ENCODE measurements at regions not wholly inside any gene's neighbourhood (a gene's known extent, or its start where the extent isn't known, plus 50 kb on each side); places are given as distances from the start of the nearest gene placed in this dataset.
"Not testable (repeated sequence)": the region's sequence is repeated elsewhere in the genome, so short reads cannot be mapped to it uniquely, and the experiment has no call there.

GRCh38 chr13:85990397-85990796 lies 191.2 kb upstream of the SLITRK6 start:
- intact Hi-C loops (cut with DNase I) = no loop called here
- Histone ChIP-seq H3K9me3 (no peaks in the 10 kb centered on the region), H3K4me3 (no peak overlapping the region), H3K27me3 (no peaks in the 10 kb centered on the region), H3K4me1 (ENCODE audit: insufficient read depth) (no peaks in the 10 kb centered on the region), H3K27ac (no peak overlapping the region), H3K36me3 (no peaks in the 10 kb centered on the region)
- 40 to 87% (median 74%) methylated on average over 2 of the region's 2 CpGs for WGBS, 3 donors
- no peak for DNase-seq
- TF ChIP-seq, protein P1, sequence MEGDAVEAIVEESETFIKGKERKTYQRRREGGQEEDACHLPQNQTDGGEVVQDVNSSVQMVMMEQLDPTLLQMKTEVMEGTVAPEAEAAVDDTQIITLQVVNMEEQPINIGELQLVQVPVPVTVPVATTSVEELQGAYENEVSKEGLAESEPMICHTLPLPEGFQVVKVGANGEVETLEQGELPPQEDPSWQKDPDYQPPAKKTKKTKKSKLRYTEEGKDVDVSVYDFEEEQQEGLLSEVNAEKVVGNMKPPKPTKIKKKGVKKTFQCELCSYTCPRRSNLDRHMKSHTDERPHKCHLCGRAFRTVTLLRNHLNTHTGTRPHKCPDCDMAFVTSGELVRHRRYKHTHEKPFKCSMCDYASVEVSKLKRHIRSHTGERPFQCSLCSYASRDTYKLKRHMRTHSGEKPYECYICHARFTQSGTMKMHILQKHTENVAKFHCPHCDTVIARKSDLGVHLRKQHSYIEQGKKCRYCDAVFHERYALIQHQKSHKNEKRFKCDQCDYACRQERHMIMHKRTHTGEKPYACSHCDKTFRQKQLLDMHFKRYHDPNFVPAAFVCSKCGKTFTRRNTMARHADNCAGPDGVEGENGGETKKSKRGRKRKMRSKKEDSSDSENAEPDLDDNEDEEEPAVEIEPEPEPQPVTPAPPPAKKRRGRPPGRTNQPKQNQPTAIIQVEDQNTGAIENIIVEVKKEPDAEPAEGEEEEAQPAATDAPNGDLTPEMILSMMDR (IDR thresholded peaks at IDR 0.05) = no peak
- TF ChIP-seq POLR2A (IDR thresholded peaks at IDR 0.05) (no peak), EP300 (IDR thresholded peaks at IDR 0.05) (no peak)

DNA sequence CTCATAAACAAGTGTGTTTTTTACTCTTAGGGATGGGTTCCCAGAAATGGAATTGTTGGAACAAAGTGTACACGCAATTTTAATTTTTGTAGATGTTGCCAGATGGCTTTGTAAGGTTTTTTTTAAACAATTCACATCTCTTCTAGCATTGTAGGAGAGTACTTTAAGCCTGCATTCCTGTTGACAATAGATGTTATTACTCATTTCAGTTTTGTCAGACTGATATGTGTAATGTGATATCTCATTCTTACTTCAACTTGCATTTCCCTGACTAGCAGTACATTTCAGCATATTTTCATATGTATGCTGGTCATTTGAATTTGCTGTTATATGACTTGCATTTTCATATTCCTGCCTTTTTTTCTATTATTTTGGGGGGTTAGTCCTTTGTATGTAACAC lies 186.6 kb upstream of the SLITRK6 start:
- 8 to 21% (median 13%) methylated on average over 1 of the region's 1 CpG for WGBS, 3 donors
- intact Hi-C loops (cut with DNase I) = no loop called here
- H3K27me3 ChIP-seq = no peaks in the 10 kb centered on the region
- DNase-seq = no peak
- H3K36me3 ChIP-seq = no peaks in the 10 kb centered on the region
- H3K4me1 ChIP-seq (ENCODE audit: insufficient read depth) = no peaks in the 10 kb centered on the region
- TF ChIP-seq POLR2A (IDR thresholded peaks at IDR 0.05) (no peak), EP300 (IDR thresholded peaks at IDR 0.05) (no peak)
- TF ChIP-seq, protein P1 (IDR thresholded peaks at IDR 0.05) = no peak
- no peak overlapping the region for H3K4me3 ChIP-seq
- H3K27ac ChIP-seq = no peak overlapping the region
- no peaks in the 10 kb centered on the region for H3K9me3 ChIP-seq

DNA sequence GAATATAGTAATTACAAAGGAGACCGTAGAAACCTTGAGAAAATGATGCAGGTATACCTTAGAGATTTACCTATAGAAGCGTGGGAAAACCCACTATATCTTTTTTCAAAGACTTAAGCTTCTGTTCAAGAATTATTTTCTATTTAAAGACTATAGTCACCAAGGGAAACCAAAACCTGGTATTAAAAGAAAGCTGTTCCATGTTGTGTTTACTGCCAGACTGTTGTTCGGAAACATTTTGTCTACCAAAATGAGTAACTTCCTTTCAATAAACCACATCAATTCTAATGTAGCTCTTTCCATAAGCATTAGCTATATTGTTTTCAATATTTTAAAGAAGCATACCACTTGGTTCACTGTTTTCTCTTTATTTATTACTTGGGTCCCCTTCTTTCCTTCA lies 182.9 kb upstream of the SLITRK6 start:
- H3K27me3 ChIP-seq = no peaks in the 10 kb centered on the region
- H3K4me3 ChIP-seq = no peak overlapping the region
- no peak for DNase-seq
- H3K36me3 ChIP-seq = no peaks in the 10 kb centered on the region
- no peaks in the 10 kb centered on the region for H3K4me1 ChIP-seq (ENCODE audit: insufficient read depth)
- intact Hi-C loops (cut with DNase I) = no loop called here
- no peak overlapping the region for H3K27ac ChIP-seq
- 47 to 93% (median 66%) methylated on average over 3 of the region's 3 CpGs for WGBS, 3 donors
- TF ChIP-seq, protein P1 (IDR thresholded peaks at IDR 0.05) = no peak
- no peak for TF ChIP-seq POLR2A (IDR thresholded peaks at IDR 0.05)
- no peak for TF ChIP-seq EP300 (IDR thresholded peaks at IDR 0.05)
- H3K9me3 ChIP-seq = no peaks in the 10 kb centered on the region

DNA sequence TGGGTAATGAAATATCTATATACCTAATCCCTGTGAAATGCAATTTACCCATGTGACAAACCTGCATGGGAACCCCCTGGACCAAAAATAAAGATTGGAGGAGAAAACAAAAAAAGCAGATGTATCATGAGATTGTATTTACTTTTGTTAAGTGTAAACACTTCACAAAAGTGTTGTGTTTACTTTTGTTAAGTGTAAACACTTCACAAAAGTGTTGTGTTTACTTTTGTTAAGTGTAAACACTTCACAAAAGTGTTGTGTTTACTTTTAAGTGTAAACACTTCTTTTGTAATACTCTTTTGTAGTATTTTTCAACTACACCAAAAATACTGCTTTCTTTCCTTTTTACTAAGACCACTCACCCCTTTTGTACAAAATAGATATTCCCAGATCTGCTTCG lies 181.2 kb upstream of the SLITRK6 start:
- H3K27me3 ChIP-seq; H3K4me3 ChIP-seq; H3K27ac ChIP-seq; H3K9me3 ChIP-seq; intact Hi-C loops (cut with DNase I); DNase-seq; H3K36me3 ChIP-seq; H3K4me1 ChIP-seq (ENCODE audit: insufficient read depth): not testable (repeated sequence)
- 85 to 93% (median 92%) methylated on average over 1 of the region's 1 CpG for WGBS, 3 donors

- H3K27ac ChIP-seq = no peak overlapping the region
- 71 to 73% (median 72%) methylated on average over 4 of the region's 4 CpGs for WGBS, 3 donors
- no peaks in the 10 kb centered on the region for H3K9me3 ChIP-seq
- intact Hi-C loops (cut with DNase I) = no loop called here
- H3K36me3 ChIP-seq = no peaks in the 10 kb centered on the region
- H3K4me3 ChIP-seq = no peak overlapping the region
- TF ChIP-seq EP300 (IDR thresholded peaks at IDR 0.05) (no peak), POLR2A (IDR thresholded peaks at IDR 0.05) (no peak)
- TF ChIP-seq, protein P1 (IDR thresholded peaks at IDR 0.05) = no peak
- no peak for DNase-seq
- H3K4me1 ChIP-seq (ENCODE audit: insufficient read depth) = no peaks in the 10 kb centered on the region
- H3K27me3 ChIP-seq = no peaks in the 10 kb centered on the region
These were observed 177.0 kb upstream of the SLITRK6 start for GRCh38 chr13:85976242-85976641.
